A673 (cell line): ENCODE measurements at regions not wholly inside any gene's neighbourhood (a gene's known extent, or its start where the extent isn't known, plus 50 kb on each side); places are given as distances from the start of the nearest gene placed in this dataset.

Source experiments
- EZH2 ChIP-seq: fragments of 200-600 bp; sonication (generic); IDR thresholded peaks from 2 replicates; pipeline ENCODE4 v1.6.1; 2017; ENCODE audit warnings: borderline replicate concordance, low read depth, mild to moderate bottlenecking, mixed read lengths, antibody characterized with exemption, low read length; ENCODE audit not compliant: poor library complexity, severe bottlenecking
- TF ChIP-seq, protein P1 (sequence below): fragments of 300-800, 200-600 bp; sonication (generic); conservative IDR thresholded peaks from 2 replicates; pipeline ENCODE4 v1.5.1; 2017; ENCODE audit warnings: low read depth, mild to moderate bottlenecking, antibody characterized with exemption, low read length, moderate library complexity, mixed read lengths

- TF ChIP-seq, protein P1, sequence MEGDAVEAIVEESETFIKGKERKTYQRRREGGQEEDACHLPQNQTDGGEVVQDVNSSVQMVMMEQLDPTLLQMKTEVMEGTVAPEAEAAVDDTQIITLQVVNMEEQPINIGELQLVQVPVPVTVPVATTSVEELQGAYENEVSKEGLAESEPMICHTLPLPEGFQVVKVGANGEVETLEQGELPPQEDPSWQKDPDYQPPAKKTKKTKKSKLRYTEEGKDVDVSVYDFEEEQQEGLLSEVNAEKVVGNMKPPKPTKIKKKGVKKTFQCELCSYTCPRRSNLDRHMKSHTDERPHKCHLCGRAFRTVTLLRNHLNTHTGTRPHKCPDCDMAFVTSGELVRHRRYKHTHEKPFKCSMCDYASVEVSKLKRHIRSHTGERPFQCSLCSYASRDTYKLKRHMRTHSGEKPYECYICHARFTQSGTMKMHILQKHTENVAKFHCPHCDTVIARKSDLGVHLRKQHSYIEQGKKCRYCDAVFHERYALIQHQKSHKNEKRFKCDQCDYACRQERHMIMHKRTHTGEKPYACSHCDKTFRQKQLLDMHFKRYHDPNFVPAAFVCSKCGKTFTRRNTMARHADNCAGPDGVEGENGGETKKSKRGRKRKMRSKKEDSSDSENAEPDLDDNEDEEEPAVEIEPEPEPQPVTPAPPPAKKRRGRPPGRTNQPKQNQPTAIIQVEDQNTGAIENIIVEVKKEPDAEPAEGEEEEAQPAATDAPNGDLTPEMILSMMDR, result no peak
- TF ChIP-seq EZH2, result no peak
These were observed 111.5 kb upstream of the APP start for GRCh38 chr21:26282058-26282457.
